ENCODE measurements at regions not wholly inside any gene's neighbourhood (a gene's known extent, or its start where the extent isn't known, plus 50 kb on each side); places are given as distances from the start of the nearest gene placed in this dataset.

DNA sequence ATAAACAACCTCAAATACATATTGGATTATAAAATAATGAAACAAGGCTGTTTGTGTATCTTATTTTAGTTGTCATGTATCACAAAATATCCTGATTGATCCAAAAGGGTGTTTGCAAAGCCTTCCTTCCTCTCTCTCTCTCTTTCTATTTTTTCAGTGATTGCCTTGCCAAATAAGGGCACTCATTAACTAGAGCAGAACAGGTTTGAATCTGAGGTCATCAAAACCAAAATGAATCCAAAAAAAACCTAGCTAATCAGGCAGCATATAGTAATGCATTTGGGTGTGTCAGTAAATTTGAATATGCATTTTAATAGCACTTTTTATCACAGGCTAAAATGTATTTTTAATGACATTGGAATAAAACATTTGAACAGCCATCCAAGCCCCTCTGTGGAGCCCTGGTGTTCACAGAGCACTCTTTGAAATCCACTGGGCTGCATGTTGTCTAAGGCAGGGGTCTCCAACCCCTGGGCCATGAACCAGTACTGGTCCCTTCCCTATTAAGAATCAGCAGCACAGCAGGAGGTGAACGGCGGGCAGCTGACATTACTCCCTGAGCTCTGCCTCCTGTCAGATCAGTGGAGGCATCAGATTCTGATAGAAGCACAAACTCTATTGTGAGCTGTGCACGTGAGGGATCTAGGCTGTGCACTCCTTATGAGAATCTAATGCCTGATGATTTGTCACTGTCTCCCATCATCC lies 171.8 kb upstream of the RAI14 start:
- TF ChIP-seq, protein P1, sequence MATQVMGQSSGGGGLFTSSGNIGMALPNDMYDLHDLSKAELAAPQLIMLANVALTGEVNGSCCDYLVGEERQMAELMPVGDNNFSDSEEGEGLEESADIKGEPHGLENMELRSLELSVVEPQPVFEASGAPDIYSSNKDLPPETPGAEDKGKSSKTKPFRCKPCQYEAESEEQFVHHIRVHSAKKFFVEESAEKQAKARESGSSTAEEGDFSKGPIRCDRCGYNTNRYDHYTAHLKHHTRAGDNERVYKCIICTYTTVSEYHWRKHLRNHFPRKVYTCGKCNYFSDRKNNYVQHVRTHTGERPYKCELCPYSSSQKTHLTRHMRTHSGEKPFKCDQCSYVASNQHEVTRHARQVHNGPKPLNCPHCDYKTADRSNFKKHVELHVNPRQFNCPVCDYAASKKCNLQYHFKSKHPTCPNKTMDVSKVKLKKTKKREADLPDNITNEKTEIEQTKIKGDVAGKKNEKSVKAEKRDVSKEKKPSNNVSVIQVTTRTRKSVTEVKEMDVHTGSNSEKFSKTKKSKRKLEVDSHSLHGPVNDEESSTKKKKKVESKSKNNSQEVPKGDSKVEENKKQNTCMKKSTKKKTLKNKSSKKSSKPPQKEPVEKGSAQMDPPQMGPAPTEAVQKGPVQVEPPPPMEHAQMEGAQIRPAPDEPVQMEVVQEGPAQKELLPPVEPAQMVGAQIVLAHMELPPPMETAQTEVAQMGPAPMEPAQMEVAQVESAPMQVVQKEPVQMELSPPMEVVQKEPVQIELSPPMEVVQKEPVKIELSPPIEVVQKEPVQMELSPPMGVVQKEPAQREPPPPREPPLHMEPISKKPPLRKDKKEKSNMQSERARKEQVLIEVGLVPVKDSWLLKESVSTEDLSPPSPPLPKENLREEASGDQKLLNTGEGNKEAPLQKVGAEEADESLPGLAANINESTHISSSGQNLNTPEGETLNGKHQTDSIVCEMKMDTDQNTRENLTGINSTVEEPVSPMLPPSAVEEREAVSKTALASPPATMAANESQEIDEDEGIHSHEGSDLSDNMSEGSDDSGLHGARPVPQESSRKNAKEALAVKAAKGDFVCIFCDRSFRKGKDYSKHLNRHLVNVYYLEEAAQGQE (IDR thresholded peaks at IDR 0.05; ENCODE audit: insufficient read depth in 1 of 2, low read depth in 2 of 2, low read length in 2 of 2): no peak
- TF ChIP-seq FOXP2 (optimal IDR thresholded peaks at IDR 0.05; ENCODE audit: borderline replicate concordance, extremely low read depth, extremely low read length, insufficient read depth) (no peak), SIN3A (IDR thresholded peaks at IDR 0.05; ENCODE audit: borderline replicate concordance, insufficient read depth, low read length) (no peak), POLR2AphosphoS5 (IDR thresholded peaks at IDR 0.05; ENCODE audit: low read depth, low read length) (no peak), TAF1 (IDR thresholded peaks at IDR 0.05; ENCODE audit: borderline replicate concordance, insufficient read depth, low read length) (no peak)

DNA sequence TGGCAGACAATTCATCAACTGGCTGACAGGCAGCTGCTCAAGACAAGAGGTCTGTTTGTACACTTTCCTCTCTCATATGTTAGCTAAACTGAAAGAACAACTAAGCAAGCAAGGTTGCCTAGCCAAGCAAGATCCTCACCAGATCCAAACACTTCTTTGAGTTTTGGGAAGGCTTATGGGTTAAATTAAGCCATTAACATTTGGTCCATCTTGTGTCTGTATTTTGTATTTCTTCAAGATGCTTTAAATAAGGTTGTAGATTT lies 170.4 kb upstream of the RAI14 start:
- TF ChIP-seq POLR2AphosphoS5 (IDR thresholded peaks at IDR 0.05; ENCODE audit: low read depth, low read length): no peak
- TF ChIP-seq, protein P1 (IDR thresholded peaks at IDR 0.05; ENCODE audit: insufficient read depth in 1 of 2, low read depth in 2 of 2, low read length in 2 of 2): no peak
- no peak for TF ChIP-seq FOXP2 (optimal IDR thresholded peaks at IDR 0.05; ENCODE audit: borderline replicate concordance, extremely low read depth, extremely low read length, insufficient read depth)
- no peak for TF ChIP-seq TAF1 (IDR thresholded peaks at IDR 0.05; ENCODE audit: borderline replicate concordance, insufficient read depth, low read length)
- no peak for TF ChIP-seq SIN3A (IDR thresholded peaks at IDR 0.05; ENCODE audit: borderline replicate concordance, insufficient read depth, low read length)

DNA sequence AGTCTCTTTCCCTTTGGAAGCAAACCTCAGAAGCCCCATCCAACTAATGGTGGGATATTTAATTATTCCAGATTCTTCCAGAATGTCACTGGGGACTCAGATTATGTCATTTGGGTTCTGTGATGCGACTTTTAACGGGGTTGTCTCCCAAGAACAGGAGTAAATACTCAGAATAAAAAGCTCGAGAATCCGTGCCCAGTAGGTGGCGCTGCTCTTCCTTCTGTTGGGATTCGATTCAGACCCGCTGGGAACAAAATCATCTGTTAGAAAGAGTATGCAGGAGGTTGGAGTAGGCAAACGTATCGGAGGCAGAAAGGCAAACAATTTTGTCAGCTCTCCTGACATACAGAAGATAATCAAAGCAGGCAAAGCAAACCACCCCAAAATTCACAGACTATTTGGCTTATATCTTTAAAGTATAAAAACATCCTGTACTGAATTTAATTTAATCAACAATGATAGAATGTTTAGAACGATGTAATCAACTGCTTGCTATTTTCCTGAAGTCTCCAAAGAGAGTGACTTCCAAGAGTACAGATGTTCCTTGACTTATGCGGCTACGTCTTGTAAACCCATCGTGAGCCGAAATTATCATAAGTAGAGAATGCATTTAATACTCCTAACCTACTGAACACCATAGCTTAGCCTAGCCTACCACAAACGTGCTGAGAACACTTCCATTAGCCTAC lies 169.8 kb upstream of the RAI14 start:
- no peak for TF ChIP-seq POLR2AphosphoS5 (IDR thresholded peaks at IDR 0.05; ENCODE audit: low read depth, low read length)
- TF ChIP-seq, protein P1 (IDR thresholded peaks at IDR 0.05; ENCODE audit: insufficient read depth in 1 of 2, low read depth in 2 of 2, low read length in 2 of 2): no peak
- TF ChIP-seq SIN3A (IDR thresholded peaks at IDR 0.05; ENCODE audit: borderline replicate concordance, insufficient read depth, low read length): no peak
- TF ChIP-seq FOXP2 (optimal IDR thresholded peaks at IDR 0.05; ENCODE audit: borderline replicate concordance, extremely low read depth, extremely low read length, insufficient read depth): no peak
- TF ChIP-seq TAF1 (IDR thresholded peaks at IDR 0.05; ENCODE audit: borderline replicate concordance, insufficient read depth, low read length): no peak

DNA sequence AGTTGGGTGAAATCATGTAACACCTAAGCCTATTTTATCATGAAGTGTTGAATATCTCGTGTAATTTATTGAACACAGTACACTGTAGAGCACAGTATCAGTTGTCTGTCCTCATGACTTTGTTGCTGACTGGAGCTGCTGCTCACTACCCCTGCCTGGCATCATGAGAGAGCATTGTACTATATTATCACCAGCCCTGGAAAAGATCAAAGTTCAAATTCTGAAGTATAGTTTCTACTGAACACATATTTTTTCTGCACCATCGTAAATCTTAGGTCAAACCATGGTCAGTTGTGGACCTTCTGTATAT lies 169.3 kb upstream of the RAI14 start:
- TF ChIP-seq, protein P1 (IDR thresholded peaks at IDR 0.05; ENCODE audit: insufficient read depth in 1 of 2, low read depth in 2 of 2, low read length in 2 of 2): no peak
- TF ChIP-seq TAF1 (IDR thresholded peaks at IDR 0.05; ENCODE audit: borderline replicate concordance, insufficient read depth, low read length): no peak
- TF ChIP-seq FOXP2 (optimal IDR thresholded peaks at IDR 0.05; ENCODE audit: borderline replicate concordance, extremely low read depth, extremely low read length, insufficient read depth): no peak
- no peak for TF ChIP-seq SIN3A (IDR thresholded peaks at IDR 0.05; ENCODE audit: borderline replicate concordance, insufficient read depth, low read length)
- no peak for TF ChIP-seq POLR2AphosphoS5 (IDR thresholded peaks at IDR 0.05; ENCODE audit: low read depth, low read length)
